Fibroblast of skin of left biceps (primary cell): ENCODE measurements at regions not wholly inside any gene's neighbourhood (a gene's known extent, or its start where the extent isn't known, plus 50 kb on each side); places are given as distances from the start of the nearest gene placed in this dataset.

Experiments
- DNase-seq, 2 experiments: peaks; one replicate each; pipeline ENCODE4 v3.0.0-alpha.2; 2013; ENCODE audit warnings: low read depth in 2 of 2

DNA sequence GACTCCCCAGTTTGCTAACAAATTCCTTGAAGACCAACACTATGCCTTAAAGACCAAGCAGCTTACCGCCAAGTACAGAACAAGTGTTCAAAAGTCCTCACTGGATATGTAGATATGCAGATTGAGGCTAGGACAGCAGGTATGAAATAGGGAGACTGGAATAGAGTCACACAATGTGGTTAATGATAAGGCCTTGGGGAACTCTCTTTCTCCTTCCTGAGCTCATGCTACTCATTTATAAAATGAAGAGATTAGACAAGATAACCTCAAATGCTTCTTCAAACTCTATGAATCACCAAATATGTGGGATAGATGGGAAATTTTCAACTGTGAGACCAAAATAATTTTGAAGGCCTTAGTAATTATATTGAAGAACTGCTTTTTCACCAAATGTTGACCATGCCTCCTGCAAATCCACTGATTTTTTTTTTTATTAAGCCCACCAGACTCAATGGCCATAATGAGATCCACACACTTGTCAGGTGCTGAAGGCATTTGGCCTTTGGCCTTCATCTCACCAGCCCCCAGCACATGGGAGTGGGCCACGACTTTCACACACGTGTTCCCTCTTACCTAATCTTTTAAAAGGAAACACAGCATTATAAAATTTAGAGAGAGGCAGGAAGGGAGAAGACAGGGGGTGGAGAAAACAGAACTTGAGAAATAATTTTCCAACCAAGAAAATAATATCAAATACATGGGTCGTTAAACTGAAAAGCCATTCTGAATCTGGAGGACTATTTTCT, 181.5 kb downstream of the EN1 start:
- no peak for DNase-seq

DNA sequence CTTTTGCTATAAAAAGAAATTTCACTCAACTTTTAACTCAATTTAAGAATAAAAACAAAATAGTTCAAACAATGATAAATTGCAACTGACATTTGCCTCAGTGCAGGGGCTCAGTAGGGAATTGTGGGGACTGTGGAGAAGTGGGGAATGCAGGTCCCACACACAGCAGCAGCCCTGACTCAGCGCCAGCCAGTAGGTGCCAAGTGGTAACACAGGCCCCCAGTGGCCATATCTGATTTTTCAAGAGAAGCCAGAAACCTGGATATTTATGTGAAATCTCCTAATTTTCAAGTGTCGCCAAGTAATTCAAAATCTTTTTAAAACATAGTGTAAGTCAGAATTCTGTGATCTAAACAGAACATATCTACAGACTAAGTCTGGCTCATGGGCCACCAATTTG, 186.3 kb downstream of the EN1 start:
- no peak for DNase-seq

GRCh38 chr2:118658596-118659198, 188.8 kb downstream of the EN1 start:
- DNase-seq = peak; percentile 52 to 56

GRCh38 chr2:118657466-118657865, 190.0 kb downstream of the EN1 start:
- DNase-seq = no peak

DNA sequence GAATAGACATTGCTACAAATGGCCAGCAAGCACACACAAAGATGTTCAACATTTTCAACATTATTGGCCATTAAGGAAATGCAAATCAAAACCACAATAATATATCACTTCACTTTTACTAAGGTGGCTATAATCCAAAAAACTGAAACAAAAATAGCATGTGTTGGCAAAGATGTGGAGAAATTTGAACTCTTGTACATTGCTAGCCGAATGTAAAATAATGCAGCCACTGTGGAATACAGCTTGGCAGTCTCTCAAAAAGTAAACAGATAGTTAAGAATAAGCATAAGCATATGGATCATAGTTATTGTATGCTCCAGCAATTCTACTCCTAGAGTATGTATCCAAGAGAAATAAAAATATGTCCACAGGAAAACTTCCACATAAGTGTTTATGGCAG, 192.5 kb downstream of the EN1 start:
- DNase-seq = peak; percentile 89 to 93

- no peak for DNase-seq
These were observed 197.1 kb downstream of the EN1 start for GRCh38 chr2:118650327-118650726.

DNA sequence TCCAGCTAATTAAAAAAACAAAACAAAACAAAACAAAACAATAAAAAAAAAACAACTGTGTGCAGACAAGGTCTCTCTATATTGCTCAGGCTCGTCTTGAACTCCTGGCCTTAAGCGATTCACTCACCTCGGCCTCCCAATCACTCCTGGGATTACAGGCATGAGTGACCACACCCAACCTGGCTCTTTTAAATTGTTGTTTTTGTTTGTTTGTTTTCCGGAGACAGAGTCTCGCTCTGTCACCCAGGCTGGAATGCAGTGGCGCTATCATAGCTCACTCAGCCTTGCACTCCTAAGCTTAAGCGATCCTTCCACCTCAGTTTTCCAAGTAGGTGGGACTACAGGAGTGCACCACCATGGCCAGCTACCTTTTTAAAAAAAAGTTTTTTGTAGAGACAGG, 201.6 kb downstream of the EN1 start:
- DNase-seq = no peak

DNA sequence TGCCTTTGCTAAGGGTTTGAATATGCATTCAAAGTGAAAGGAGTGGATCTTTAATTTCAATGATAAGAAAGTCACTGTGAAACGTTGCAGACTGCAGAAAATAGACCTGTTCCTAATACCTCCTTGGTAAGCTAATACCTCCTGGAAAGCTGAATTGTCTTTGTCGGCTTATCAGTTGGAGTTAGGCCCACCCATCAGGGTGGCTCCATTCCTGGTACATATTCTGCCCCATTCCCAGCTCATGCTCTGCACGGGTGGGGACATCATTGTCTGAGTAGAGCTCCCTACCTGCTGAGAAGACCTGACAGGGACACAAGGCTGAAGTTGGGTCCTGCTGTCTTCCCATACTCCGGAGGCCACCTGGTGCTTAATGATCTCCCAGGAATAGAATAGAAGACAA, 203.3 kb downstream of the EN1 start:
- DNase-seq = no peak

- DNase-seq = no peak
These were observed 204.2 kb downstream of the EN1 start for GRCh38 chr2:118643294-118643693.

- no peak for DNase-seq
These were observed 204.9 kb downstream of the EN1 start for GRCh38 chr2:118642501-118642900.

DNA sequence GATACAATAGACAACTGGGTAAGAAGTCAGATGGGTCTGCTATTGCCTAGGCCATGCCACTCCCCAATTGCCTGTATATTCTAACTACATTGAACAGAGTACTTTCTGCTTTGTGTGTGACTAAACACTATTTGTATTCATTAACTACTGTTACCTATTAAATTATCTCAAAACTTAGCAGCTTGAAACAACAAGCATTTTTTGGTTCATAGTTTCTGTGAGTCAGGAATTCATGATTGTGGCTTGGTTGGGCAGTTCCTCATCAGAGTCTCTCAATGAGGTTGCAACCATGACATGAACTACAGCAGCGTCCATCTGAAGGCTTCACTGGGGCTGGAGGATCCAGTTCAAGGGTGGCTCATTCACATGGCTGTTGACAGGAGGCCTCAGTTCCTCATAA, 205.7 kb downstream of the EN1 start:
- DNase-seq = no peak

DNA sequence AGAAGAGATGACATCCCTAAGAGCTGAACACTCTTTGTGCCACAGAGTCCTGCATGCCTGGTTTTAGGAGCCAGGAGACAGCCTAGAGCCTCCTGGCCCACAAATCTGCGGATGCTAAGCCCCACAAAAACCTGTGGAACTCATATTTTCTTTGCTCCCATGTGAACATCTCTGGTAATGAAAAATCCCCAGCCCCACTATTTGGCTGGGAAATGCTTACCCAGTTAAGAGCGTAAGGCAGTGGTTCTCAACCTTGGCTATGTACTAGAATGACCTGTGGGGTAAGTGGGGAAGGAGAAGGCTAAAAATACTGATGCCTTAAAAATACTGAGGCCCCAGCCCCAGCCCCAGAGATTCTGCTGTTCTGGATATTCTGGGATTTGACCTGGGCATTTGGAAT, 208.1 kb downstream of the EN1 start:
- DNase-seq = no peak

DNA sequence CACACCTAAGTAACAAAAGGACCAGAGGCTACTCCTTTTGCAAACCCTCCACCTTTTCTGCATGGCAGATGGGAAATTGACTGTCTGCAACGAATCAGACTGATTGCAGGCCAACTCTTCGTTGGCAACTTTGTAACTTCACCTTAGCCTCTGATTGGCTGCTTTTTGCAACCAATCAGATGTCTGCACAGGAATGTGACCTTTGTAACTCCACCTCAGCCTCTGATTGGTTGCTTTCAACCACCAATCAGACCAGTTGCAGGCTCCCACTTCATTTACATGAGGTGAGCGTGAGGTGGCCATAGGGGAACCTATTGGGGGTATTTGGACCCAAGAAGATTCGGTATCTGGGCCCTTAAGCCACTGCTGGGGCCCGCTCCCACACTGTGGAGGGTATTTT, 209.0 kb downstream of the EN1 start:
- no peak for DNase-seq

- DNase-seq = no peak
These were observed 211.6 kb downstream of the EN1 start for GRCh38 chr2:118635891-118636290.

DNA sequence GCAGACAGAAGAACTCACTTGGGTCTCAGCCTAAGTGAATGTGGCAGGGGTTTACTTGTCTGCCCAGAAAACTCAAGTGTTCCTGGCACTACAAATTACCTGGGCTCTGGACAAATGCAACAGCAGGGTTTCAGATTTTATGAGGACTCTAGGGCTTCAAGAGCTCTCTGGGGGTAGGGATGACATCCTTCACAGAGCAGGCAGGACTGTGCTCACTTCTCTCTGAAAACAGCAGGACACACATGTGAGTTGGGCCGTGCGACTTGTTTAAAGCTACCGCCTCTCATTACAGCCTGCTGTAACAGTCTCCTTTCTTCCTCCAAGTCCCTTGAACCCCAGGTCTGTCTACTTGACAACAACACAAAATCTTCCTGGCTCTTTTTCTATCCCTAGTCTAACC, 212.6 kb downstream of the EN1 start:
- no peak for DNase-seq

DNA sequence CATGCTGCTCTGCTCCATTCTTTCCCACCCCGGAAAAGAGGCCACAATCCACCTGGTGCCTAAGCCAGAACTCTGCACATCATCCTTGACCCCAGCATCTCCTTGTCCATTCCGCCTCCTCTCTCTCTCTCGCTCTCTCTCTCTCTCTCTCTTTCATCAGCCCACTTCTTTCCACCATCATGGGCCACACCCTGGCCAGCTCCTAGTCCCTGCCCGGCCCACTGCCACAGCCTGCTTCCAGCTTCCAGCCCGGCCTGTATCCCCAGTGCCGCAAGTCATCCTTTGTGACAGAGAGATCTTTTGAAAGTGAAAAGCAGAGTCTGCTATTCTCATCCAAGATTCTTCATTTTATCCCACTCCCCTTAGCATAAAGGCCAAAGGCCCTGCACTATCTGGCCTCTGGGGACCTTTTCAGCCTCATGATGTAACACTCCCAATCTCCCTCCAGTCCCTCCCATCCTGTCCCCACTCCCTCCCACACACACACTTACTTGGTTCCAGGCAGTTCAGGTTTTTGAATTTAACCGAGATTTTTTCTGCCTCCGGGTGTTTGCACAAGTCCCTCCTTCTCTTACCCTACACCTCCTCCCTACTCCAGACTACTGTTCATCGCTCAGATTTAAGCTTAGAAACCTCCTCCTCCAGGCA, 214.0 kb downstream of the EN1 start:
- DNase-seq = no peak

- no peak for DNase-seq
These were observed 214.5 kb downstream of the EN1 start for GRCh38 chr2:118632921-118633320.

DNA sequence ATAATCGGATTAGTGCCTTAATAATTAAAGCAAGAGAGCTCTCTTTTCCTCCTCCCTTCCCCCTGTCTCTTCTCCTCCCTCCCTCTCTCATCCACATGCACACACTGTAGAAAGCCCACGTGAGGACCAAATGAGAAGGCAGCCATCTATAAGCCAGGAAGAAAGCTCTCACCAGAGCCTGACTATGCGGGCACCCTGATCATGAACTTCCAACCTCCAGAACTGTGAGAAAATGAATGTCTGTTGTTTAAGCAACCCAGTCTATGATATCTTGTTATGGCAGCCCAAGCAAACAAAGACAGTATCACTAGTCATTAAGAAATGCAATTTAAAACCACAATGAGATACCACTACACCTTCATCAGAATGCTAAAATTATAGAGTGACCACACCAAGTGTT, 220.3 kb downstream of the EN1 start:
- no peak for DNase-seq

DNA sequence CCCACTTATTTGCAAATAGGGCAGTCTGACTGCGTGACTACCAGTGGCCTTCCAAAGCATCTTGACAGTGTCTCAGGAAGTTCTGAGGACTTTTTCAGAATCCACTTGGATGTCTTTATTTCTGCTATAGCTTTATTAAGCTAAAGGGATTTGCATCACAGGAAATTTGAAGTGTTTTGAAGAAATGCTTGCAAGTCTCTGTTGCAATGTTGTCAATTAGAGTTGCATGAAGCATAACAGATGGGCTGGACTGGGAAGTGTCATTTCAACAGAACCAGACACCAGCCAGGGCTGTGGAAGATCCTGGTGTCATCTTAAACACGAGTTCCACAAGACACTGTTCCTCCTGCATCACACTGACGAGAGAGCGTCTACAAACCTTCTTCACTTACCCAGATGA, 224.5 kb downstream of the EN1 start:
- no peak for DNase-seq

- DNase-seq = no peak
These were observed 225.3 kb downstream of the EN1 start for GRCh38 chr2:118622108-118622507.

GRCh38 chr2:118618279-118618678, 229.2 kb downstream of the EN1 start:
- no peak for DNase-seq

- DNase-seq = no peak
These were observed 231.0 kb downstream of the EN1 start for GRCh38 chr2:118616432-118616831.

- DNase-seq = peak; percentile 65 to 69
These were observed 232.6 kb downstream of the EN1 start for GRCh38 chr2:118614841-118615271.
